ENCODE measurements at regions not wholly inside any gene's neighbourhood (a gene's known extent, or its start where the extent isn't known, plus 50 kb on each side); places are given as distances from the start of the nearest gene placed in this dataset.

DNA sequence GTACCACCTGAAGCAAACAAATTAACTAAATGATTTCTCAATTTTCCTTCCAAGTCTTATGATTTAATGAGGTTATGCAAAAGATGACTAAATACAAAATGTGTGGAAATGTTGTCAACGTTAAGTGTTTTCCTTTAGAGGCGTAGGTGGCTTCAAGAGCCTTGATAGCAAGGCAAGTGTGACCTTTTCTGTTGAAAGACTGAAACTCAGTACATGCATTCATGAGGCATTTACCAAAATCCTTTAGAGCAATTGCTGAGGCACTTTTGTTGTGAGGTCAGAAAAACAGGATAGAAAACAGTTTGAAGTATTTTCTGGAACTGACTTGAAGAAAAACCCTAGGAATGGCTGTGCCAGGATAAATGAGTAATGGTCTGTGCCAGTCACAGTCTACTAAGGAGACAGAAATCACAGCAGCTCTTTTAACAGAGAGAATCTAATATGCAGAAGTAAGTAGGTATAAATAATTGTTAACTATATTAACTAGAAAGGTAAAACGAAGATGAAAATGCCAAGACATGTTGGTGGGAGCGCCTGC, 326.5 kb upstream of the CDH20 start:
- Mint-ChIP-seq H3K27me3 (no peaks in the 10 kb centered on the region), H3K9me3 (peaks cover 1% of the 10 kb centered on the region), H3K4me3 (no peak overlapping the region), H3K36me3 (ENCODE audit: low read depth) (no peaks in the 10 kb centered on the region), H3K4me1 (ENCODE audit: low read depth) (no peaks in the 10 kb centered on the region), H3K27ac (no peak overlapping the region)
- DNase-seq, result no peak
- CTCF ChIA-PET, result no interaction called here
- POLR2A ChIA-PET, result no interaction called here
- intact Hi-C loops (cut with micrococcal nuclease), result no loop called here
- TF ChIP-seq, protein P1, sequence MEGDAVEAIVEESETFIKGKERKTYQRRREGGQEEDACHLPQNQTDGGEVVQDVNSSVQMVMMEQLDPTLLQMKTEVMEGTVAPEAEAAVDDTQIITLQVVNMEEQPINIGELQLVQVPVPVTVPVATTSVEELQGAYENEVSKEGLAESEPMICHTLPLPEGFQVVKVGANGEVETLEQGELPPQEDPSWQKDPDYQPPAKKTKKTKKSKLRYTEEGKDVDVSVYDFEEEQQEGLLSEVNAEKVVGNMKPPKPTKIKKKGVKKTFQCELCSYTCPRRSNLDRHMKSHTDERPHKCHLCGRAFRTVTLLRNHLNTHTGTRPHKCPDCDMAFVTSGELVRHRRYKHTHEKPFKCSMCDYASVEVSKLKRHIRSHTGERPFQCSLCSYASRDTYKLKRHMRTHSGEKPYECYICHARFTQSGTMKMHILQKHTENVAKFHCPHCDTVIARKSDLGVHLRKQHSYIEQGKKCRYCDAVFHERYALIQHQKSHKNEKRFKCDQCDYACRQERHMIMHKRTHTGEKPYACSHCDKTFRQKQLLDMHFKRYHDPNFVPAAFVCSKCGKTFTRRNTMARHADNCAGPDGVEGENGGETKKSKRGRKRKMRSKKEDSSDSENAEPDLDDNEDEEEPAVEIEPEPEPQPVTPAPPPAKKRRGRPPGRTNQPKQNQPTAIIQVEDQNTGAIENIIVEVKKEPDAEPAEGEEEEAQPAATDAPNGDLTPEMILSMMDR (IDR thresholded peaks at IDR 0.05), result no peak
- no peak for ATAC-seq

GRCh38 chr18:61019338-61020301, 313.6 kb upstream of the CDH20 start:
- H3K4me1 Mint-ChIP-seq (ENCODE audit: low read depth), result no peaks in the 10 kb centered on the region
- POLR2A ChIA-PET, result no interaction called here
- no peak overlapping the region for H3K27ac Mint-ChIP-seq
- DNase-seq, result no peak
- TF ChIP-seq, protein P1 (IDR thresholded peaks at IDR 0.05), result no peak
- H3K4me3 Mint-ChIP-seq, result no peak overlapping the region
- ATAC-seq, result no peak
- no peaks in the 10 kb centered on the region for H3K36me3 Mint-ChIP-seq (ENCODE audit: low read depth)
- intact Hi-C loops (cut with micrococcal nuclease), result no loop called here
- H3K27me3 Mint-ChIP-seq, result no peaks in the 10 kb centered on the region
- CTCF ChIA-PET, result no interaction called here
- H3K9me3 Mint-ChIP-seq, result peaks cover 14% of the 10 kb centered on the region

DNA sequence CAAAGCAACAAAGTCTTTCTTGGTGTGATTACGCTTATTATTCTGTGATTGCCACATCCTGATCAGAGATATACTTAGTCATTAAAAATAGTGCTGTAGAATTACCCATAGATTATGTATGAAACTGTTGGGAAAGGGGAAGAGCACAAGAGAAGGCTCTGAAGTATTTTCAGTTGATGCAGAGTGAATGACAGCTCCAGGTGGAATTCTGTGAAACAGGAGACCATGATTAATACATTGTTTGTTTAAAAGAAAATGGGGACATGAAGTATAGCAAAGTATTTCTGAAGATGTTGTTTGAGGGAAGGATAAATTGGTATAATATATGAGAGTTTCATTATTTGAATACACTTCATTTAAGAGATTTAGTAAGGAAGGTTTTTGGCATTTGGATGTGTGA, 307.6 kb upstream of the CDH20 start:
- Mint-ChIP-seq H3K4me3 (no peak overlapping the region), H3K4me1 (ENCODE audit: low read depth) (no peaks in the 10 kb centered on the region), H3K36me3 (ENCODE audit: low read depth) (no peaks in the 10 kb centered on the region), H3K27ac (no peak overlapping the region), H3K9me3 (peaks cover 29% of the 10 kb centered on the region), H3K27me3 (no peaks in the 10 kb centered on the region)
- TF ChIP-seq, protein P1 (IDR thresholded peaks at IDR 0.05), result no peak
- POLR2A ChIA-PET, result no interaction called here
- DNase-seq (no peak), ATAC-seq (no peak)
- intact Hi-C loops (cut with micrococcal nuclease), result no loop called here
- CTCF ChIA-PET, result no interaction called here

DNA sequence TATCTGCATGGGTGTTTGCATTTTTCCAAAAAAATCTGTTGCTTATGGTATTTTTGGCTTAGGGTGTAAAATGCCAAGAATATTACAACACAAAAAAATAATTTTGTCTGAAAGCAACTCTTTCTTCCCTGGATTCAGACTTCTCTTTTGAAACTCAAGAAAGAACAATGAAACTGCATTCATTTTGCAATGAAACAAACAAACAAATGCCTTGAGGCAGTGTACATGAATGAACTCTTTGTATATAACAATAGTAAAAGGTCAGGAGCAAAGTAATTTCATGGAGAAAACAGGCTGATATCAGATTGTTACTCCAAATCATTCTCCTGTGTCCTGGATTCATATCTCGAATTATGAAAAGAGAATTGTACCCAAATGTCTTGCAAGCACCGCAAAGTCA, 301.6 kb upstream of the CDH20 start:
- POLR2A ChIA-PET, result no interaction called here
- DNase-seq (no peak), ATAC-seq (no peak)
- intact Hi-C loops (cut with micrococcal nuclease), result no loop called here
- H3K27ac Mint-ChIP-seq, result no peak overlapping the region
- H3K36me3 Mint-ChIP-seq (ENCODE audit: low read depth), result no peaks in the 10 kb centered on the region
- TF ChIP-seq, protein P1 (IDR thresholded peaks at IDR 0.05), result no peak
- H3K4me1 Mint-ChIP-seq (ENCODE audit: low read depth), result no peaks in the 10 kb centered on the region
- H3K9me3 Mint-ChIP-seq, result peaks cover 10% of the 10 kb centered on the region
- no peaks in the 10 kb centered on the region for H3K27me3 Mint-ChIP-seq
- H3K4me3 Mint-ChIP-seq, result no peak overlapping the region
- CTCF ChIA-PET, result no interaction called here

DNA sequence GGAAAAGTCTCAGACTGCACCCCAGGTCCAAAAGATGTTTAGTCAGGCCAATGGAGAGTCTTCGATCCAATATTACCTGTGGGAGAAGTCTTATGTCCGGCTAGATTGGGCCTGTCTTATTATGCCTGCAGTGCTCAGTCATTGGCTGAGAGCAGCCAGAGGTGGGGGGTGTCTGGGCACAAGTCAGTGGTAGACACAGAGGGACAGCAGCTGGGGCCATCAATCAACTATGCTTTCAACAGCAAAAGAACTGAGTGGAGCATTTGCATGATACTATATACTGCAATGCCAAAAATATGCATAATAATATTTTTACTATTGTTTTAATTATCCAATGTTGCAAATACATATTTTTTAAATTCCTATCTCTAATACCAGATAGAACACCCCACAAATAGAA, 298.6 kb upstream of the CDH20 start:
- intact Hi-C loops (cut with micrococcal nuclease), result no loop called here
- TF ChIP-seq, protein P1 (IDR thresholded peaks at IDR 0.05), result no peak
- Mint-ChIP-seq H3K4me1 (ENCODE audit: low read depth) (no peaks in the 10 kb centered on the region), H3K27me3 (no peaks in the 10 kb centered on the region), H3K36me3 (ENCODE audit: low read depth) (no peaks in the 10 kb centered on the region), H3K9me3 (peaks cover 10% of the 10 kb centered on the region), H3K27ac (no peak overlapping the region), H3K4me3 (no peak overlapping the region)
- ChIA-PET POLR2A (no interaction called here), CTCF (no interaction called here)
- DNase-seq (no peak), ATAC-seq (no peak)

All from activated CD8-positive, alpha-beta T cell treated with anti-CD3 and anti-CD28 coated beads for 36 hours (primary cell).